K562 (cell line): ENCODE measurements at regions not wholly inside any gene's neighbourhood (a gene's known extent, or its start where the extent isn't known, plus 50 kb on each side); places are given as distances from the start of the nearest gene placed in this dataset.

ENCODE experiments used
- ATAC-seq: fragments of 200-7000 bp; cut with Tn5 transposase; 3 replicates; pipeline ENCODE4 v1.9.1; 2020; ENCODE audit warnings: moderate library complexity
- BruUV-seq: library from RNA; stranded (reverse); fragments of 400-500 nt; replicated peaks from 2 replicates; lab custom pipeline; 2021; lab: Mats Ljungman, UMichigan
- CTCF ChIA-PET: fragments of 300-600 bp; formaldehyde crosslinking; extraction: SDS; loops from one replicate; lab custom pipeline; 2021; ENCODE audit warnings: low intra/inter-chr PET ratio; lab: Yijun Ruan, JAX
- POLR2A ChIA-PET: fragments of 300-600, 350-650 bp; sonication (Branson Sonifier 250); formaldehyde crosslinking; extraction: SDS; loops from one replicate; lab custom pipeline; 2021; ENCODE audit warnings: antibody characterized with exemption, inconsistent platforms; lab: Yijun Ruan, JAX
- DNase-seq, 4 experiments: peaks; one replicate each; pipeline versions ENCODE4 v3.0.0 to v3.0.0-alpha.2; 2011 to 2018; ENCODE audit warnings: low spot score in 3 of 4, mixed read lengths in 3 of 4; ENCODE audit errors: extremely low read depth in 1 of 4
- FAIRE-seq: peaks from 2 replicates; lab custom pipeline; 2011; peaks lifted over from hg19 to GRCh38; lab: Jason Lieb, UNC
- H2AFZ ChIP-seq: 2 replicates; pipeline ENCODE4 v1.6.0; 2011; ENCODE audit warnings: low read depth, low read length, control low read depth, inconsistent platforms
- H3K27ac ChIP-seq: fragments of 200-600 bp; 3 replicates; pipeline ENCODE4 v1.8.0; 2011; ENCODE audit warnings: low read depth, mild to moderate bottlenecking, control low read depth, inconsistent platforms, low read length, moderate library complexity, mixed read lengths; ENCODE audit errors: extremely low read depth
- H3K27me3 ChIP-seq, 2 experiments: fragments of 300-600 bp in 1 of 2; 2 replicates in 1 of 2; 3 replicates in 1 of 2; pipeline versions ENCODE4 v1.6.0 to v1.8.0; 2011; ENCODE audit warnings: inconsistent platforms in 2 of 2, low read length in 2 of 2, mild to moderate bottlenecking in 1 of 2, mixed read lengths in 1 of 2, moderate library complexity in 1 of 2; ENCODE audit not compliant: control insufficient read depth in 2 of 2, insufficient read depth in 2 of 2
- H3K36me3 ChIP-seq: fragments of 300-600 bp; 3 replicates; pipeline ENCODE4 v1.8.0; 2011; ENCODE audit warnings: mild to moderate bottlenecking, low read length, inconsistent platforms; ENCODE audit not compliant: control insufficient read depth, insufficient read depth
- H3K4me1 ChIP-seq, 2 experiments: fragments of 200-600 bp in 1 of 2; replicated peaks in 1 of 2; 2 replicates in 1 of 2; 3 replicates in 1 of 2; pipeline versions ENCODE4 v1.5.1 to v1.8.0; 2011; ENCODE audit warnings: inconsistent platforms in 2 of 2, low read length in 2 of 2, mild to moderate bottlenecking in 1 of 2, mixed read lengths in 1 of 2, moderate library complexity in 1 of 2; ENCODE audit not compliant: control insufficient read depth in 2 of 2, insufficient read depth in 2 of 2
- H3K4me2 ChIP-seq: 2 replicates; pipeline ENCODE4 v1.6.1; 2011; ENCODE audit warnings: low read length, control low read depth, inconsistent platforms, mixed read lengths; ENCODE audit not compliant: insufficient read depth
- H3K4me3 ChIP-seq: fragments of 200-600 bp; sonication (generic), shearing (Covaris generic); 2 replicates; pipeline ENCODE4 v1.5.1; 2016; ENCODE audit warnings: control low read depth, inconsistent platforms
- H3K79me2 ChIP-seq: fragments of 200-600 bp; 3 replicates; pipeline ENCODE4 v1.8.0; 2011; ENCODE audit warnings: low read length, inconsistent platforms; ENCODE audit not compliant: control insufficient read depth, insufficient read depth
- H3K9ac ChIP-seq, 2 experiments: 2 replicates each; pipeline versions ENCODE4 v1.6.0 to v1.6.1; 2011; ENCODE audit warnings: low read depth in 2 of 2, low read length in 2 of 2, control low read depth in 1 of 2, inconsistent platforms in 1 of 2, mild to moderate bottlenecking in 1 of 2, mixed read lengths in 1 of 2; ENCODE audit not compliant: insufficient read depth in 1 of 2
- H3K9me1 ChIP-seq: one replicate; pipeline ENCODE4 v1.6.0; 2011; ENCODE audit warnings: inconsistent platforms, mild to moderate bottlenecking, low read length, moderate library complexity; ENCODE audit not compliant: control insufficient read depth, insufficient read depth
- H3K9me3 ChIP-seq: replicated peaks from 2 replicates; pipeline ENCODE4 v1.5.1; 2011; ENCODE audit warnings: low read depth, low read length, inconsistent platforms; ENCODE audit not compliant: control insufficient read depth, insufficient read depth
- H4K20me1 ChIP-seq: replicated peaks from 2 replicates; pipeline ENCODE4 v1.6.1; 2011; ENCODE audit warnings: low read length, inconsistent platforms, mixed read lengths; ENCODE audit not compliant: control insufficient read depth, insufficient read depth
- BCL6 ChIP-seq: fragments of 250-450 bp; sonication (Bioruptor Pico); IDR thresholded peaks from 2 replicates; pipeline ENCODE4 v1.4.0; 2020
- BRCA1 ChIP-seq, 2 experiments: fragments of 450-650 bp in 1 of 2; sonication (generic) in 1 of 2; formaldehyde crosslinking in 1 of 2; IDR thresholded peaks; 2 replicates each; pipeline versions ENCODE4 v1.5.0 to v1.6.1; 2017 to 2020; ENCODE audit warnings: mild to moderate bottlenecking in 1 of 2, missing genetic modification reagents in 1 of 2
- FOXO4 ChIP-seq: fragments of 450-650 bp; formaldehyde crosslinking; IDR thresholded peaks from 2 replicates; pipeline ENCODE4 v1.4.0; 2020; ENCODE audit warnings: mild to moderate bottlenecking, moderate library complexity
- HNRNPK ChIP-seq: fragments of 200-400 bp; formaldehyde crosslinking; IDR thresholded peaks from one replicate; pipeline ENCODE4 v1.6.1; 2018; ENCODE audit warnings: mild to moderate bottlenecking, low read depth, low read length; ENCODE audit not compliant: poor library complexity, severe bottlenecking
- NR2C2 ChIP-seq, 2 experiments: fragments of 200-800 bp in 1 of 2; sonication (Bioruptor generic) in 1 of 2; sonication (generic) in 1 of 2; formaldehyde crosslinking in 1 of 2; IDR thresholded peaks; 2 replicates each; pipeline versions ENCODE4 v1.6.1 to v1.8.0; 2016 to 2022; ENCODE audit warnings: mild to moderate bottlenecking in 1 of 2, missing compliant biosample characterization in 1 of 2, missing genetic modification characterization in 1 of 2, missing genetic modification reagents in 1 of 2
- RBM15 ChIP-seq: fragments of 200-400 bp; formaldehyde crosslinking; IDR thresholded peaks from 2 replicates; pipeline ENCODE4 v1.6.1; 2018; ENCODE audit warnings: mild to moderate bottlenecking, low read length, moderate library complexity; ENCODE audit not compliant: insufficient read depth
- RFX1 ChIP-seq: fragments of 450-650 bp; IDR thresholded peaks from 2 replicates; pipeline ENCODE4 v1.6.1; 2016; ENCODE audit warnings: mild to moderate bottlenecking, moderate library complexity
- XRCC3 ChIP-seq: fragments of 450-650 bp; IDR thresholded peaks from 2 replicates; pipeline ENCODE4 v1.6.1; 2017; ENCODE audit warnings: mild to moderate bottlenecking, moderate library complexity
- ZBTB11 ChIP-seq, 3 experiments: fragments of 200-800 bp in 1 of 3; fragments of 250-450 bp in 1 of 3; fragments of 450-650 bp in 1 of 3; sonication (Bioruptor Pico) in 1 of 3; sonication (Bioruptor generic) in 1 of 3; formaldehyde crosslinking in 1 of 3; IDR thresholded peaks; 2 replicates each; pipeline versions ENCODE4 v1.6.1 to v1.8.0; 2016 to 2022; ENCODE audit warnings: mild to moderate bottlenecking in 2 of 3, missing genetic modification characterization in 2 of 3, missing compliant biosample characterization in 1 of 3, moderate library complexity in 1 of 3
- ZNF184 ChIP-seq: sonication (generic); formaldehyde crosslinking; IDR thresholded peaks from 2 replicates; pipeline ENCODE4 v1.5.0; 2020; ENCODE audit warnings: missing genetic modification reagents
- WGBS: fragments of 100-300 bp; shearing (Covaris generic); methylation state at CpG from one replicate; pipeline ENCODE4 v1.1.6; 2016; ENCODE audit warnings: low coverage, mixed read lengths; ENCODE audit not compliant: insufficient coverage; ENCODE audit errors: missing lambda C conversion rate; 5-methylcytosine and 5-hydroxymethylcytosine counted together
- in situ Hi-C: fragments of 300-500 bp; cut with MboI; formaldehyde crosslinking; loops from 4 replicates; pipeline ENCODE4 v1.15.0; 2018; ENCODE audit warnings: inconsistent platforms, mixed read lengths
- intact Hi-C: fragments of 100-400 bp; cut with micrococcal nuclease; formaldehyde crosslinking; loops from 2 replicates; pipeline ENCODE4 v1.14.2; 2022

- Histone ChIP-seq H3K36me3 (no peaks in the 10 kb centered on the region), H3K4me1 (peaks cover 3 to 4% of the 10 kb centered on the region in 2 experiments; a peak in 3 of 5 replicates), H2AFZ (no peak overlapping the region), H3K79me2 (no peaks in the 10 kb centered on the region), H3K9me1 (no peaks in the 10 kb centered on the region), H3K9me3 (no peaks in the 10 kb centered on the region), H3K4me3 (no peak overlapping the region), H3K9ac (no peak overlapping the region), H4K20me1 (peaks cover 6% of the 10 kb centered on the region), H3K4me2 (no peak overlapping the region), H3K27ac (no peak overlapping the region), H3K27me3 (peaks cover 0 to 15% of the 10 kb centered on the region in 2 experiments; a peak in 2 of 5 replicates)
- intact Hi-C loops (no loop called here), in situ Hi-C loops (no loop called here)
- ATAC-seq = no peak
- no TSS peak for BruUV-seq
- POLR2A ChIA-PET = interaction anchor here (0.8 kb wide), 1 partner anchor 47 kb away, joined by 3 read pairs; no protein-coding TSS in a partner anchor
- TF ChIP-seq XRCC3 (no peak), RBM15 (no peak), ZBTB11 (CRISPR knock-in tag; IDR thresholded peaks at IDR 0.05) (no peak), FOXO4 (CRISPR knock-in tag) (no peak), RFX1 (no peak), NR2C2 (CRISPR knock-in tag; IDR thresholded peaks at IDR 0.05) (no peak), NR2C2 (tag; IDR thresholded peaks at IDR 0.05) (no peak), ZNF184 (CRISPR knock-in tag) (no peak), BRCA1 (IDR thresholded peaks at IDR 0.05) (no peak), BRCA1 (CRISPR knock-in tag; IDR thresholded peaks at IDR 0.05) (no peak), HNRNPK (no peak), BCL6 (CRISPR knock-in tag) (no peak)
- WGBS = 0% methylated on average over 1 of the region's 1 CpG
- DNase-seq = no peak
- CTCF ChIA-PET = no interaction called here
- FAIRE-seq = no peak
Measured at GRCh38 chr5:141742144-141742543, 60.1 kb upstream of the ARAP3 start.
